ENCODE measurements at regions not wholly inside any gene's neighbourhood (a gene's known extent, or its start where the extent isn't known, plus 50 kb on each side); places are given as distances from the start of the nearest gene placed in this dataset.

GRCh38 chr3:124415446-124415960 is 314.7 kb upstream of the UMPS start:
- Mint-ChIP-seq H3K36me3 (no peaks in the 10 kb centered on the region), H3K27me3 (peaks cover 15 to 35% of the 10 kb centered on the region in 2 donors), H3K9me3 (no peaks in the 10 kb centered on the region), H3K4me1 (ENCODE audit: low read depth in 2 of 2) (no peaks in the 10 kb centered on the region), H3K4me3 (no peak overlapping the region), H3K27ac (no peak overlapping the region)
- ATAC-seq (peak; percentile 17 to 31), DNase-seq (ENCODE audit: low spot score) (no peak)

GRCh38 chr3:124419303-124419702 is 310.9 kb upstream of the UMPS start:
- ATAC-seq (no peak), DNase-seq (ENCODE audit: low spot score) (no peak)
- Mint-ChIP-seq H3K4me3 (no peak overlapping the region), H3K9me3 (no peaks in the 10 kb centered on the region), H3K36me3 (no peaks in the 10 kb centered on the region), H3K27ac (no peak overlapping the region), H3K27me3 (peaks cover 20 to 35% of the 10 kb centered on the region in 2 donors), H3K4me1 (ENCODE audit: low read depth in 2 of 2) (no peaks in the 10 kb centered on the region)

GRCh38 chr3:124420392-124420791 is 309.9 kb upstream of the UMPS start:
- no peaks in the 10 kb centered on the region for H3K9me3 Mint-ChIP-seq
- no peaks in the 10 kb centered on the region for H3K4me1 Mint-ChIP-seq (ENCODE audit: low read depth in 2 of 2)
- ATAC-seq = no peak
- H3K4me3 Mint-ChIP-seq = no peak overlapping the region
- no peak for DNase-seq (ENCODE audit: low spot score)
- no peak overlapping the region for H3K27ac Mint-ChIP-seq
- no peaks in the 10 kb centered on the region for H3K36me3 Mint-ChIP-seq
- H3K27me3 Mint-ChIP-seq = peaks cover 20 to 35% of the 10 kb centered on the region in 2 donors

- H3K9me3 Mint-ChIP-seq = no peaks in the 10 kb centered on the region
- no peaks in the 10 kb centered on the region for H3K4me1 Mint-ChIP-seq (ENCODE audit: low read depth in 2 of 2)
- no peak overlapping the region for H3K27ac Mint-ChIP-seq
- peaks cover 27 to 45% of the 10 kb centered on the region in 2 donors for H3K27me3 Mint-ChIP-seq
- H3K4me3 Mint-ChIP-seq = no peak overlapping the region
- ATAC-seq (no peak), DNase-seq (ENCODE audit: low spot score) (no peak)
- no peaks in the 10 kb centered on the region for H3K36me3 Mint-ChIP-seq
Measured at GRCh38 chr3:124422805-124423204, 307.4 kb upstream of the UMPS start.

- Mint-ChIP-seq H3K27me3 (peaks cover 20 to 37% of the 10 kb centered on the region in 2 donors), H3K4me1 (ENCODE audit: low read depth in 2 of 2) (no peaks in the 10 kb centered on the region), H3K4me3 (no peak overlapping the region), H3K27ac (no peak overlapping the region), H3K36me3 (no peaks in the 10 kb centered on the region), H3K9me3 (no peaks in the 10 kb centered on the region)
- ATAC-seq (no peak), DNase-seq (ENCODE audit: low spot score) (no peak)
Measured at GRCh38 chr3:124424396-124424795, 305.9 kb upstream of the UMPS start.

- no peaks in the 10 kb centered on the region for H3K36me3 Mint-ChIP-seq
- no peak overlapping the region for H3K27ac Mint-ChIP-seq
- H3K4me1 Mint-ChIP-seq (ENCODE audit: low read depth in 2 of 2) = no peaks in the 10 kb centered on the region
- H3K4me3 Mint-ChIP-seq = no peak overlapping the region
- no peak for ATAC-seq
- H3K9me3 Mint-ChIP-seq = no peaks in the 10 kb centered on the region
- DNase-seq (ENCODE audit: low spot score) = no peak
- H3K27me3 Mint-ChIP-seq = peaks cover 12 to 31% of the 10 kb centered on the region in 2 donors
Measured at GRCh38 chr3:124425972-124426371, 304.3 kb upstream of the UMPS start.

- Mint-ChIP-seq H3K27me3 (peaks cover 9 to 33% of the 10 kb centered on the region in 2 donors), H3K4me3 (no peak overlapping the region), H3K4me1 (ENCODE audit: low read depth in 2 of 2) (no peaks in the 10 kb centered on the region), H3K27ac (no peak overlapping the region), H3K9me3 (no peaks in the 10 kb centered on the region), H3K36me3 (no peaks in the 10 kb centered on the region)
- DNase-seq (ENCODE audit: low spot score) (no peak), ATAC-seq (no peak)
Measured at GRCh38 chr3:124428372-124429128, 301.7 kb upstream of the UMPS start.

GRCh38 chr3:124429129-124429815 is 301.0 kb upstream of the UMPS start:
- DNase-seq (ENCODE audit: low spot score) (no peak), ATAC-seq (no peak)
- no peak overlapping the region for H3K4me3 Mint-ChIP-seq
- H3K4me1 Mint-ChIP-seq (ENCODE audit: low read depth in 2 of 2) = no peaks in the 10 kb centered on the region
- H3K9me3 Mint-ChIP-seq = no peaks in the 10 kb centered on the region
- no peaks in the 10 kb centered on the region for H3K36me3 Mint-ChIP-seq
- H3K27me3 Mint-ChIP-seq = peaks cover 9 to 35% of the 10 kb centered on the region in 2 donors
- no peak overlapping the region for H3K27ac Mint-ChIP-seq

- Mint-ChIP-seq H3K9me3 (no peaks in the 10 kb centered on the region), H3K27ac (no peak overlapping the region), H3K36me3 (no peaks in the 10 kb centered on the region), H3K27me3 (peaks cover 10 to 31% of the 10 kb centered on the region in 2 donors), H3K4me3 (no peak overlapping the region), H3K4me1 (ENCODE audit: low read depth in 2 of 2) (no peaks in the 10 kb centered on the region)
- DNase-seq (ENCODE audit: low spot score) (no peak), ATAC-seq (no peak)
Measured at GRCh38 chr3:124431331-124431994, 298.8 kb upstream of the UMPS start.

- no peak for DNase-seq (ENCODE audit: low spot score)
- Mint-ChIP-seq H3K4me1 (ENCODE audit: low read depth in 2 of 2) (no peaks in the 10 kb centered on the region), H3K4me3 (no peak overlapping the region), H3K9me3 (no peaks in the 10 kb centered on the region), H3K36me3 (no peaks in the 10 kb centered on the region), H3K27me3 (peaks cover 6 to 32% of the 10 kb centered on the region in 2 donors), H3K27ac (no peak overlapping the region)
- no peak for ATAC-seq
Measured at GRCh38 chr3:124434176-124434575, 296.1 kb upstream of the UMPS start.

- no peak for DNase-seq (ENCODE audit: low spot score)
- H3K4me1 Mint-ChIP-seq (ENCODE audit: low read depth in 2 of 2) = no peaks in the 10 kb centered on the region
- H3K4me3 Mint-ChIP-seq = no peak overlapping the region
- no peaks in the 10 kb centered on the region for H3K36me3 Mint-ChIP-seq
- H3K27me3 Mint-ChIP-seq = peaks cover 4 to 25% of the 10 kb centered on the region in 2 donors
- H3K9me3 Mint-ChIP-seq = no peaks in the 10 kb centered on the region
- no peak overlapping the region for H3K27ac Mint-ChIP-seq
- ATAC-seq = no peak
Measured at GRCh38 chr3:124435467-124435866, 294.8 kb upstream of the UMPS start.

- ATAC-seq = no peak
- no peak overlapping the region for H3K4me3 Mint-ChIP-seq
- H3K27me3 Mint-ChIP-seq = peaks cover 8 to 26% of the 10 kb centered on the region in 2 donors
- no peaks in the 10 kb centered on the region for H3K4me1 Mint-ChIP-seq (ENCODE audit: low read depth in 2 of 2)
- no peak for DNase-seq (ENCODE audit: low spot score)
- no peaks in the 10 kb centered on the region for H3K9me3 Mint-ChIP-seq
- H3K27ac Mint-ChIP-seq = no peak overlapping the region
- H3K36me3 Mint-ChIP-seq = no peaks in the 10 kb centered on the region
Measured at GRCh38 chr3:124438813-124439212, 291.4 kb upstream of the UMPS start.

- ATAC-seq (no peak), DNase-seq (ENCODE audit: low spot score) (no peak)
- Mint-ChIP-seq H3K4me1 (ENCODE audit: low read depth in 2 of 2) (no peaks in the 10 kb centered on the region), H3K27me3 (peaks cover 13 to 21% of the 10 kb centered on the region in 2 donors), H3K4me3 (no peak overlapping the region), H3K9me3 (no peaks in the 10 kb centered on the region), H3K36me3 (no peaks in the 10 kb centered on the region), H3K27ac (no peak overlapping the region)
Measured at GRCh38 chr3:124439603-124440002, 290.6 kb upstream of the UMPS start.

GRCh38 chr3:124441766-124442165 is 288.5 kb upstream of the UMPS start:
- no peak for ATAC-seq
- H3K36me3 Mint-ChIP-seq = no peaks in the 10 kb centered on the region
- no peak for DNase-seq (ENCODE audit: low spot score)
- H3K27me3 Mint-ChIP-seq = peaks cover 8 to 21% of the 10 kb centered on the region in 2 donors
- no peak overlapping the region for H3K4me3 Mint-ChIP-seq
- H3K4me1 Mint-ChIP-seq (ENCODE audit: low read depth in 2 of 2) = no peaks in the 10 kb centered on the region
- H3K27ac Mint-ChIP-seq = no peak overlapping the region
- H3K9me3 Mint-ChIP-seq = no peaks in the 10 kb centered on the region
